Osteocyte (in vitro differentiated cells): ENCODE measurements at regions not wholly inside any gene's neighbourhood (a gene's known extent, or its start where the extent isn't known, plus 50 kb on each side); places are given as distances from the start of the nearest gene placed in this dataset.

ENCODE experiments used
- DNase-seq: peaks from one replicate; pipeline ENCODE4 v3.0.0; 2021; ENCODE audit warnings: mixed read lengths; ENCODE audit not compliant: unreplicated experiment; ENCODE audit errors: extremely low spot score
- H3K27ac Mint-ChIP-seq: one replicate; pipeline ENCODE4 v1.8.0; 2021; ENCODE audit warnings: mild to moderate bottlenecking, mixed read lengths; ENCODE audit not compliant: unreplicated experiment
- H3K27me3 Mint-ChIP-seq: one replicate; pipeline ENCODE4 v1.8.0; 2021; ENCODE audit warnings: mixed read lengths; ENCODE audit not compliant: unreplicated experiment
- H3K36me3 Mint-ChIP-seq: one replicate; pipeline ENCODE4 v1.8.0; 2021; ENCODE audit warnings: mixed read lengths; ENCODE audit not compliant: unreplicated experiment
- H3K4me1 Mint-ChIP-seq: one replicate; pipeline ENCODE4 v1.8.0; 2021; ENCODE audit warnings: mixed read lengths; ENCODE audit not compliant: unreplicated experiment
- H3K4me3 Mint-ChIP-seq: one replicate; pipeline ENCODE4 v1.8.0; 2021; ENCODE audit warnings: mild to moderate bottlenecking, moderate library complexity, mixed read lengths; ENCODE audit not compliant: unreplicated experiment
- H3K9me3 Mint-ChIP-seq: one replicate; pipeline ENCODE4 v1.8.0; 2021; ENCODE audit warnings: mixed read lengths; ENCODE audit not compliant: unreplicated experiment
- TF ChIP-seq, protein P1 (sequence below): fragments of 200-600 bp; sonication (generic); IDR thresholded peaks from 2 replicates; pipeline ENCODE4 v1.5.0; 2021; ENCODE audit warnings: antibody characterized with exemption, mild to moderate bottlenecking, moderate library complexity

DNA sequence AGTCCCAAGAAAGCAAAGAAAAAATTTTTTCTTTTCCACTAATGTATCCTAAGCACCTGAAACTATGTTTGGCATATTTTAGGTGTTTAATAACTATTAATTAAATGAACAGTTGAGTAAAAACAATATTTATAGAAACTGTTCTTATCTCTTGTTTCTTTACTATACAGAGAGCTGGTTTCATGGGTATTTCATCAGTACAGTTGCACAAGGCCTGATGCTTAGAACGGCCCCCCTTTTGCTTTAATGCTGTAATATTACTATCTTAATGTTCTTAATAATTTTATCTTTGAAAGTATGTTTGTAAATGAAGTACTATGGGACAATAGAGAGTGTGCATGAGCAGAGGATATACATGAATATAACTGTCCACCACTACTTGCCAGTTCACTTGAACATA is 479.1 kb upstream of the SLIT2 start:
- Mint-ChIP-seq H3K27me3 (no peaks in the 10 kb centered on the region), H3K27ac (no peak overlapping the region), H3K36me3 (no peaks in the 10 kb centered on the region), H3K4me3 (no peak overlapping the region), H3K4me1 (peaks cover 38% of the 10 kb centered on the region), H3K9me3 (no peaks in the 10 kb centered on the region)
- no peak for DNase-seq
- TF ChIP-seq, protein P1, sequence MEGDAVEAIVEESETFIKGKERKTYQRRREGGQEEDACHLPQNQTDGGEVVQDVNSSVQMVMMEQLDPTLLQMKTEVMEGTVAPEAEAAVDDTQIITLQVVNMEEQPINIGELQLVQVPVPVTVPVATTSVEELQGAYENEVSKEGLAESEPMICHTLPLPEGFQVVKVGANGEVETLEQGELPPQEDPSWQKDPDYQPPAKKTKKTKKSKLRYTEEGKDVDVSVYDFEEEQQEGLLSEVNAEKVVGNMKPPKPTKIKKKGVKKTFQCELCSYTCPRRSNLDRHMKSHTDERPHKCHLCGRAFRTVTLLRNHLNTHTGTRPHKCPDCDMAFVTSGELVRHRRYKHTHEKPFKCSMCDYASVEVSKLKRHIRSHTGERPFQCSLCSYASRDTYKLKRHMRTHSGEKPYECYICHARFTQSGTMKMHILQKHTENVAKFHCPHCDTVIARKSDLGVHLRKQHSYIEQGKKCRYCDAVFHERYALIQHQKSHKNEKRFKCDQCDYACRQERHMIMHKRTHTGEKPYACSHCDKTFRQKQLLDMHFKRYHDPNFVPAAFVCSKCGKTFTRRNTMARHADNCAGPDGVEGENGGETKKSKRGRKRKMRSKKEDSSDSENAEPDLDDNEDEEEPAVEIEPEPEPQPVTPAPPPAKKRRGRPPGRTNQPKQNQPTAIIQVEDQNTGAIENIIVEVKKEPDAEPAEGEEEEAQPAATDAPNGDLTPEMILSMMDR: no peak

DNA sequence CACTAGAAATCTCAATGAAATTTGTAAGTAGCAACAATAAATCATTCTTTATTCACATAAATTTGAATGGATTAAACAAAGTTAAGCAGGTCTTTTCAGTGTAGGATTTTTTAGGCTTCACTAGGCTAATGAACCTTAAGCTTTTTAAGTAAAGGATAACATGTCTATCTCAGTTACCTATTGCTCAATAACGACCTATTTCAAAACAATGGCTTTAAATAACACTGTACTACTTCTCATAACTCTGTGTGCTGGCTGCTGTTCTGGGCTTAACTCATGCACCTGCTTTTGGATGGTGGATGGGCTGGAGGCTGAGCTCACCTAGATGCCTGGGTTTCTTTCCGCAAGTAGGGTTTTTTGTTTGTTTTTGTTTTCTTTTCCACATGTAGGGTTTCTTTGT is 495.0 kb upstream of the SLIT2 start:
- Mint-ChIP-seq H3K36me3 (no peaks in the 10 kb centered on the region), H3K4me3 (no peak overlapping the region), H3K4me1 (peaks cover 7% of the 10 kb centered on the region), H3K27me3 (no peaks in the 10 kb centered on the region), H3K9me3 (no peaks in the 10 kb centered on the region), H3K27ac (no peak overlapping the region)
- TF ChIP-seq, protein P1: no peak
- DNase-seq: no peak

DNA sequence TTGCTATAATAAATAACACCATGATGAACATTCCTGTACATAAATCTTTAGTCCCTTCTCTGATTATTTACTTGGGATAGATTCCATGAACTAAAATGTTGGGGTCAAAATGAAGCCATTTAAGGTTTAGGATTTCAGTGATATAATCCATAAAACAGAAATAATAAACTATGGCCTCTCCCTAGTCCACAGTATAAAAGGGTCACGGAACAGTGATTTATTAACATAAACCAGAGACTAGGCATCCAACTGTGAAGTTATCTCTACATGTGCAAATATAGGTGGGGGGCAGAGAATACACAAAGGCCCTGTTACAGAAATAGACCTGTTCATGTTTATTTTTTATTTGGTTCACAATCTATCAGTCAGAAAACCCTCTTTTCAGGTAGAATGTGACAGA is 499.1 kb upstream of the SLIT2 start:
- TF ChIP-seq, protein P1: no peak
- Mint-ChIP-seq H3K36me3 (no peaks in the 10 kb centered on the region), H3K27ac (no peak overlapping the region), H3K27me3 (no peaks in the 10 kb centered on the region), H3K4me3 (no peak overlapping the region), H3K9me3 (no peaks in the 10 kb centered on the region), H3K4me1 (peaks cover 14% of the 10 kb centered on the region)
- DNase-seq: no peak

DNA sequence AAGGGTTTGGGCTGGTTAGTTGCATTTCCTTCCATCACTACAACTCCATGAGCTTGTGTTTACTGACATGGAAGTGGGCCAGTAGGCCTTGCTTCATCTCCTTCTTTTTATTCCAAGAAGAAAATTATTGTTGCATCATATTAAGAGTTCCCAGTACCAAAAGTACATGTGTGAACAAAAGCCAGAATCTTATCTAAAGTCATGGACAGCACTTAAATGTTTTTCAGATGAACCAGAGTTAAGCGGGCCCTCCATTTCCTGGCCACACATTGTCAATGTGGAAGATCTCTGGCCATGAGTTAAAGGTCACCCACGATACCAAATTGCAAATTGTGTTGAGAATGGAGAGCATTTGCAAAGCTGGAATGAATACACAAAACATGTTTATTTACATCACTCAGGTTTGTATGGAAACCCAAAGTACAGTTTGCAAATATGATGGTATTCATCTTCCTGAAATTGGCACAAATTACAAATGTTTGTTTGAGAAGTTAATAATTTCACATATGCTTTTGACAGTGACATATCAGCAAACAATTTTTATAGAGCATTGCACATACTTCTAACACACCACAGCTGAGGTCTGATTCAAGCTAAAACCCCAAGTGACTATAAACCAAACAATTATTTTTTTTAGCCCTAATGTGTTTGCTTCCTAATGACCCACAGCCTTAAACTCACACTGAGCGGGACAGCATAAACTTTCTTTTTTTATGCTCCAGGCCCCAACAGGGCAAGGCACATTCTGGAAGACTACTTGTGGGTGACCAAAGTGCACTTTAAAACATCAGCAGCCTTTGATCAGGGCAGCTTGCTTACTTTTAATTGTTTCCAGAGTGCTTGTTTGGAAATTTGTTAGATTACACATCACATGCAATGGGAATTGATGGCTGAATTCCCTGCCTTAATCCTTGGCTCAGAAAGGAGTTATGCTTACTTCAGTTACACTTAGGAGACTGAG is 502.9 kb upstream of the SLIT2 start:
- H3K4me3 Mint-ChIP-seq: no peak overlapping the region
- no peak for DNase-seq
- no peak overlapping the region for H3K27ac Mint-ChIP-seq
- peaks cover 14% of the 10 kb centered on the region for H3K4me1 Mint-ChIP-seq
- H3K27me3 Mint-ChIP-seq: no peaks in the 10 kb centered on the region
- H3K36me3 Mint-ChIP-seq: no peaks in the 10 kb centered on the region
- TF ChIP-seq, protein P1: no peak
- H3K9me3 Mint-ChIP-seq: no peaks in the 10 kb centered on the region

DNA sequence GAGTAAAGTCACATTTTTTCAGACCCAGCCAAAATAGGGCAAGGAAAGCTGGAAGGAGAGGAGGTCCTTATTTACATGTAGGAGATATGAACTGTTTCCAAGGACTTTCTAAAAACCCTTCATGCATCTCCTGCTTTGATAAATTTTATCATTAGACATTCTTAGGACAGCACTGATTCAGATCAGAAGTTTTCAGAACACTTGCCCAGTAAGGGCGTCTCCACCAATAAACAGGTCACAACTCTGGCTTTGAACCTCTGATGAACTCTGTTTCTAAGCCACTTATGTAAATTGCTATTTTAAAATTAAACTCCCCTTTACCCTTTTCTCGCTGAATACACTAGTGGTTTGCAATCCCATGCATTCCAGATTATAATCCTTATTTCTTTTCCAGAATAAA is 505.3 kb upstream of the SLIT2 start:
- no peak overlapping the region for H3K4me3 Mint-ChIP-seq
- TF ChIP-seq, protein P1: no peak
- H3K36me3 Mint-ChIP-seq: no peaks in the 10 kb centered on the region
- no peak overlapping the region for H3K27ac Mint-ChIP-seq
- no peaks in the 10 kb centered on the region for H3K27me3 Mint-ChIP-seq
- H3K9me3 Mint-ChIP-seq: no peaks in the 10 kb centered on the region
- DNase-seq: no peak
- H3K4me1 Mint-ChIP-seq: peaks cover 8% of the 10 kb centered on the region
